GM19468 (cell line): ENCODE measurements at regions not wholly inside any gene's neighbourhood (a gene's known extent, or its start where the extent isn't known, plus 50 kb on each side); places are given as distances from the start of the nearest gene placed in this dataset.

Source experiments
- ATAC-seq: cut with Tn5 transposase; IDR thresholded peaks from one replicate; pipeline ENCODE4 v1.9.1; 2021; ENCODE audit warnings: mild to moderate bottlenecking, moderate library complexity, moderate number of reproducible peaks; ENCODE audit not compliant: unreplicated experiment; ENCODE audit errors: extremely low read depth

- no peak for ATAC-seq
Observed at GRCh38 chr5:147156012-147156411, 78.8 kb upstream of the STK32A start.

DNA sequence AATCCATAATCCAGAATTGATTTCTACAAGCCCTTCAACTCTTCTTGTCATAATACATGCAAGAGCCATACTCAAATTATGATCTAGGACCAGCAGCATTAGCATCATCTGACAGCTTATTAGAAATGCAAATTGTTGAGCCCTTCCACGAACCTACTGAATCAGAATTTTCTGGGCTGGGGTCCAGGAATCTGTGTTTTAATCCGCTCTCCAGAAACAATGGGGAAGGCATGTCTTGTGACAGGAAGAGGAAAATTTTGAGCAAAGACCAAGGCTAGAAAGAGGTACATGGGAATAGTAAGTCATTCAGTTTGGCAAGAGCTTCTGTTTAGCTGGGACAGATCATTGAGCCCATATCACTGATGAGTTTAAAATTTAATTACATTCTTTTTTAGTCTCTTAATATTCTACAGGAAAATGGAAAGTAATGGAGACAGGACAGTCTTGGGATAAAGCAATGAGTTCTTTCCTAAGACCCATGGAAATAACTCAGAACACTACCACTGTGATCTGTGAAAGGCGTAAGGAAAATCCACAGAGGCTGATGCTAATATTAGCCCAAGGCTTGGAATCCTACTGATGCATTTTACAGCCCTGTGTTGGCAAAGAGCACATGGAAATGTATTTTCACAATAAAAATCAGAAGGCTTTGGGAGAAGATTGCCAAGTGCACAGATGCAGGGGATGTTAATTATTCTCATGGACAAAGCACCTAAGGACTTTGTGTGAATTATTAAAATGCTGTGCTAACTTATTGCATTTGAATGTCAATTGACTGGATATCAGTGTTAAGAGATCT, 73.7 kb upstream of the STK32A start:
- no peak for ATAC-seq

DNA sequence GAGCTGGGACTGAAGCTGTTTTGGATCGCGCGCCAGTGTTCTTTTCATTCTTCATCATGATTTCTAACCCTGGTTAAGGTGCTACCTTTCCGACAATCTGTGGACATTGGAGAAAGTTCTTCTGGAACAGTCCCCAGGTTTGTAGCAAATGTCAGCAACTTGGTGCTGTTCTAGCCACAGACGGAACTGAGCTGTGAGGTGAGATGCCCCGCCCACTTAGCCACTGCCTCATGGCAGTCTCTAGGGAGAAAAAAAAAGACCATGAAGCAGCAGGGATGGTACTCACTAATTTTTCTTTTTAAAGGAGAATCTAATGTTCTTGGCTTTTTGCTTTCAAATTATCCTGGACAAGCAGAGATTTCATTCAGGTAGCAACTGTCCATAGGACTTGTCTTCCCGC, 72.1 kb upstream of the STK32A start:
- ATAC-seq, result no peak

DNA sequence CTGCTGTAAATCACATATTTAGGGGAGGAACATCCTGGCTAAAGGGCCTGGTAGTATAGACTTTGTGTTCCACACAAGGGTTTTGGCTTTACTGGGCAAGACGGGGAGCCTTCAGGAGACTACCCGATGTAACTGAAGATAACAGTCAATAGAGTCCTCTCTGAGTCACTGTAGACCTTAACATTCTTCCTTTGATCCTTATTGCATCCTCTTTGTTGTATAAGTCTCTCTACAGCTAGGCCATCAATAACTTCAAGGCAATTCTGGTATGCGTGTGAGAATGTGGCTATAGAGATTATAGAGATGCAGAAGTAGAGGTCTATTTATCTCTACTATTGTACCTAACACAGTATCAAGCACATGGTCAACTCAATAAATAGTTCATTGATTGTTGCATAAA, 67.3 kb upstream of the STK32A start:
- no peak for ATAC-seq

DNA sequence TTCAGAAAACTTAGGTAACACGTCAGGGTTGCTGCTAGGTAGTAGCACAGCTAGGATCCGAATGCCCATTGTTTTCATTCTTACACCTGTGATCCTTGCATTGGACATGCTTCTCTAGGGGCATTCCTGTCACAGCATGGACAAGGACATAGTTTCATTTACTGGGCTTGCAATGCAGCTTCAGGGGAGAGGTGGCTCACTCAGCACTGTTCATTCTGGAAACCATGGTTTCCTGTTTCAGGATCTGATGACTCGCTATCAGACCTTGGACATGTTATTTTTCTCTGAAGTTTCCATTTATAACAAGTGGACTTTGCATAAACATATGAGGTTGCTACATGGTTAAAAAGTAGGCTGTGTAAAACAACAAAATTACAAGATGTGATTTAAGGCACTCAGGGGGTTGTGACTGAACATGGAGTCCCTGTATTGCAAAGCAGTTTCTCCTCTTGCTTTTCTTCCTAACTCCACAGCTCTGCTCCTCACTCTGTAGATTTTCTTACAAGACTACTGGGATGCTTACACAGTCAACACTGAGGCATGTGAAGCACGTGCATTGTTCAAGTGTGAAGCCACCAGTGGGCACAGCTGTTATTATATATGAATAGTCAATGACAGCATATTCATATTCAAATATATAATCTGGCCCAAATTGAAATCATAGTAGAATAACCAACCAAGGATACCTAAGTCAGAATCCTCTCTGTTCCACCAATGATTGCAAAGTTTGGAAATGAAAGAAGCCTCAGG, 66.1 kb upstream of the STK32A start:
- no peak for ATAC-seq

- ATAC-seq, result peak; percentile 34
Observed at GRCh38 chr5:147169399-147169798, 65.4 kb upstream of the STK32A start.

DNA sequence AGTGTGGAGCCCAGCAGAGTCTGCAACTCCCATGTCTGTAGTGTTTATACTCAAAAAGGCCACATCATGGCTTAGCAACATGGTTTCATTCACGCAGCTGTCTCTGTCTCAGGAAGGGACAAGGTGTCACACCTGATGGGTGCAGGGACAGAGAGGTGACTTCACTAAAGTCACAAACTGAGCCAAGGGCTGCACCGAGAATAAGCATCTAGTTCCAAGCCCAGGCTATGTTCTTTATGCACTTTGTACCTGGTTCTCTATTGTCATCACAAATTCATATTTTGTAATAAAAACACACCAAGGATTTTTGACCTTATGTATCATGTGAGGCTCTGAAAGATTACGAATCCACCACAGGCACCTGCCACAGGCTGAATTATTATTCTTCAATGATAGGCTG, 64.9 kb upstream of the STK32A start:
- peak; percentile 7 for ATAC-seq

DNA sequence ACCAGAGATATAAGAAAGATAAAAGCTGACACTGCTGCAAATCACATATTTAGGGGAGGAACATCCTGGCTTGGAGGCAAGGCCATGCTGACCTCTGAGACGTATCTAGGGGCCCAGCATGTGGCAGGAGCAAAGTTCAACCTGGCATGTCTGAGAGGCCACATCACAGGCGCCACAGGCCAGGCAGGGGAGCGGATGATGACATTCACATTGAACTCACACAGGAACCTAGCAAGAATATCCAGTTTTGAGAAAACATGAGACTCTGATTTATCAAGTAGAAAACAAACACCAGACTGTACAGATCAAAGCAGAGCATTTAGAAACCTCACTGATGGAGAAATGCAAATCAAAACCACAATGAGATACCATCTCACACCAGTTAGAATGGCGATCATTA, 64.2 kb upstream of the STK32A start:
- ATAC-seq, result peak; percentile 68

DNA sequence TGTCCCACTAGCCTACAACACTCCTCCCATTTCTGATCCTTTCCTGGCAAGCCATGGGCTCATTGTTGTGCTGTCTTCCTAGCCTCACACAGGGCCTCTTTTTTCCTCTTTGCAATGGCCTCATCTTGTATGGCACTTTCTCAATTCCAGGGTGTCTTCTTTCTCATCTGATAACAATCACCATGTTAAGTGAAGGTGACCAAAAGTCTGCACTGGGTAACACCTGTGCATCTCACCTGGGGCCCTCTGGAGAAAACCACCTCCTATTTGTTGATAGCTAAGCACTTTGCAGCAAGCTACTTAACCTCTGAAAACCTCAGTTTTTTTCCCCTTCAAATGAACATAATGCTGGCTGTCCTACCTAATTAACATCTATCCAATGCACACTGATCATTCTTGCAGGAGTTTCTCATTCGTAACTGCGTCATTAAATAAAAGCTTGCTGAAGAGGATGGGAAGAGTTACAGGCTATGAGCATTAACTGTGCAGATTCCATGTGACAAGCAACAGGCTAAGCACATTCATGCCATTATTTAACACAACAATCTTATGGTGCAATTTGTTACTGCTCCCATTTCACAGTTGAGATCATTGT, 60.1 kb upstream of the STK32A start:
- ATAC-seq, result no peak

GRCh38 chr5:147175516-147176097, 59.2 kb upstream of the STK32A start:
- ATAC-seq, result no peak

DNA sequence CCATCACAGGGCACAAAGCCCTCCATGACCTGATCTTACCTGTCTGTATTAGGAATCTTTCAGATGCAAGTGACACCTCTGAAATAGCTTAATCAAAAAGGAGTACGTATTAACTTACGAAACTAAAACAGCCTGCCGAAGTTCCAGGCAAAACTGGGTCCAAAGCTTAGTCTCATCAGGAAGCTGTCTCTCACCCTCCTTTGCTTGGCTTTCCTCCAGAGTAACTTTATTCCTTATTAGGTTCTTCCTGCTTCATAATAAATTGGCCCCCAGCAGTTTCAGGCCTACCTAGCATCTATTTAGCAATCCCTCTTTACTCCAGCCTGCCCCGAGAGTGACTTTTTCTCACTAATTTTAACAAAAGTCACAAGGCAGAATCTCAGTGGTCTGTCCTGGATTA, 58.4 kb upstream of the STK32A start:
- ATAC-seq, result no peak

DNA sequence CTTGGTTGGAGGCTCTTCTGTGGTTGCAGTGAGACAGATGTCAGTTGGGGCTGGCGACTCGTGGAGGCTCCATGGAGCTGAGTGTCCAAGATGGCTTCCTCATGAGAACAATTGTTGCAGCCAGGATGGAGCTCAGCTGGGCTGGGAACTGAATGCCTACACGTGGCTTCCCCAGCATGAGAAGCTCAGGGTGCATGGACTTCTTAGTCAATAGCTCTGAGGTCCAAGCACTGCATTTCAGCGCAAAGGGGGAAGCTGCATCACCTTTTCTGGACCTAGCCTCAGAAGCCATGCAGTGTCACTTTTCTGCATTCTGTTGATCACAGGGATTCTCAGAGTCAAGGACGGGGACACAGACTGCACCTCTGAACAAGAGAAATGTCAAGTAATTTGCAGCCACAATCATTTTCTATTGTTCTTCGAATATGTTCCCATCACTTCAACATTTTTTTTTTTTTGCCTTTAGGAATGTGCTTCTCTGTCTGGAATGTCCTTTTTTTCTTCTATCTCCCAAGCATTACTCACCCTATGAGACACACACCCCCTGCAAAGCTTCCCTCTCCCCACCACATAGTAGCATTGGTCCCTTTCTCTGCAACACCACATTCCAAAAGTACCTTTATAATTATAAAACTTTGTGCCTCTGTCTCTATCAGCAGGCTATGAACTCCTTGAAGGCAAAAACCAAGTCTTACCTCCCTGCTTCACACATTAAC, 57.5 kb upstream of the STK32A start:
- no peak for ATAC-seq

DNA sequence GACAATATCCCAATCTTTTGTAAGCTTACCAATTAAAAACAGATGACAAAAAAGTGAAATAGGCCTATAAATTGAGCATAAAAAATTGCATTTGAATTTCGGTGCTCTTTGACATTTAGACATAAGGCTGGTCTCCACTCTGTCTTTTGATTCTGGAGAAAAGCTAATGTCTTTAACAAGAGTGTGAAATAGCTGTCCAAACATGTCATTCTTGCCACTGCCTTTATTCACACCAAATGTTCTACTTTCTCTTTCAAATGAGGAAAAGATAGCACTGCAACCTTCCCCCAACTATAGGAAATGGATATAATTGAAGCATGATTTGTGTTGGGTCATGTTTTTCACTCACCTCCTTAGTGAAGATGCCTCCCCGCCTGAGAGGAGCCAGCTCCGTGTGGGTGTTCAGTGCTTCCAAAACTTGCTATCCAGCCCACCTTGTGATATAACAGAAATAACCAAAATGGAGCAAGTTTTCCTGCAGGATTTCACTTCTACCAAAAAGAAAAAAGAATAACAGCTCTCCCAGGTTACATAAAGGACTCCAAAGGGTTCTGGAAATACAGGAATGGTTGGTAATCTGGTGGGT, 55.2 kb upstream of the STK32A start:
- ATAC-seq, result no peak

GRCh38 chr5:147180751-147181150, 54.1 kb upstream of the STK32A start:
- no peak for ATAC-seq
